Karpas-422 (cell line): ENCODE measurements at regions not wholly inside any gene's neighbourhood (a gene's known extent, or its start where the extent isn't known, plus 50 kb on each side); places are given as distances from the start of the nearest gene placed in this dataset.

Source experiments
- DNase-seq: peaks from one replicate; pipeline ENCODE4 v3.0.0-alpha.2; 2015
- H2AFZ ChIP-seq: fragments of 200-600 bp; sonication (generic); 2 replicates; pipeline ENCODE4 v1.6.1; 2014; ENCODE audit warnings: antibody characterized with exemption, low read length, mixed read lengths
- H3K27ac ChIP-seq: fragments of 200-600 bp; sonication (generic); 2 replicates; pipeline ENCODE4 v1.5.1; 2014; ENCODE audit warnings: mild to moderate bottlenecking, low read length, moderate library complexity
- H3K27me3 ChIP-seq: fragments of 200-600 bp; sonication (generic); 2 replicates; pipeline ENCODE4 v1.6.1; 2014; ENCODE audit warnings: low read length, mixed read lengths
- H3K36me3 ChIP-seq: fragments of 200-600 bp; sonication (generic); 2 replicates; pipeline ENCODE4 v1.6.1; 2014; ENCODE audit warnings: low read length, mixed read lengths; ENCODE audit not compliant: insufficient read depth
- H3K4me1 ChIP-seq: fragments of 200-600 bp; sonication (generic); 2 replicates; pipeline ENCODE4 v1.6.1; 2014; ENCODE audit warnings: mild to moderate bottlenecking, low read length, mixed read lengths
- H3K4me2 ChIP-seq: fragments of 200-600 bp; sonication (generic); 2 replicates; pipeline ENCODE4 v1.6.1; 2014; ENCODE audit warnings: low read length, low read depth, mild to moderate bottlenecking; ENCODE audit not compliant: poor library complexity, severe bottlenecking
- H3K4me3 ChIP-seq: fragments of 200-600 bp; sonication (generic); 2 replicates; pipeline ENCODE4 v1.5.1; 2014; ENCODE audit warnings: mild to moderate bottlenecking, antibody characterized with exemption, low read length, mixed read lengths
- H3K79me2 ChIP-seq: fragments of 200-600 bp; sonication (generic); 2 replicates; pipeline ENCODE4 v1.6.1; 2014; ENCODE audit warnings: mild to moderate bottlenecking, low read length, mixed read lengths
- H3K9ac ChIP-seq: fragments of 200-600 bp; sonication (generic); 2 replicates; pipeline ENCODE4 v1.6.0; 2014; ENCODE audit warnings: low read length
- H3K9me2 ChIP-seq: fragments of 200-600 bp; sonication (generic), shearing (Covaris generic); replicated peaks from 2 replicates; pipeline ENCODE4 v1.6.0; 2014; ENCODE audit warnings: mild to moderate bottlenecking, low read length, moderate library complexity; ENCODE audit not compliant: insufficient read depth
- H3K9me3 ChIP-seq: fragments of 300-700, 200-600 bp; sonication (generic); 2 replicates; pipeline ENCODE4 v1.6.1; 2014; ENCODE audit warnings: low read length, mixed read lengths
- H4K20me1 ChIP-seq: fragments of 200-600 bp; sonication (generic); 2 replicates; pipeline ENCODE4 v1.6.1; 2014; ENCODE audit warnings: mild to moderate bottlenecking, antibody characterized with exemption, low read length, low read depth; ENCODE audit not compliant: insufficient read depth

DNA sequence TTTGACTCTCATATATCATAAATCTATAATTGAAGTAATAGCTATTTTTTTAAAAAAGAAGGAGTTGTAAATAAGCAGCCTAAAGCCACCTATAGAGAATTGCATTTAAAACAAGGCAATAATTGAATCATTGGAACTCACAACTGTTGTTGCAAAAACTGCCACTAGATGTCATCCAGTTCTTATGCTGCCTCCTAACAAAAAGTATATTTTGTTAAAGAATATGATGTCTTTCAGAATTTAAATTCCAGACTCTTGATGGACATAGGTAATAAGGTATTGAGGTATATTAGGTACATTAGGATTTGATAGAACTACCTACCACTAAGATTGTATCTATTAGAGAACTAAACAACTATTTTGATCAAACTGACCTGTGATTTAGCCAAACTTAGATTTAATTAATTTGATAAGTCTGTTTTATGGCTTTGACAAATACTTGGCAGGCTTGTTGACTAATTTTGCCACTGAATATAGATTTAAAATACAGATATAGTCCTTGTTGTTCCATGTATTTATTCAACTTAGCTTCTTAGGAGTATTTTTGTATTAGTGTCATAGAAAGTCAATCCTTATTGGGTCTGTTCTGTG lies 401.4 kb downstream of the RPL10L start:
- no peaks in the 10 kb centered on the region for H3K79me2 ChIP-seq
- H3K9me3 ChIP-seq: peaks cover 19% of the 10 kb centered on the region
- no peaks in the 10 kb centered on the region for H3K27me3 ChIP-seq
- no peak overlapping the region for H3K9ac ChIP-seq
- no peaks in the 10 kb centered on the region for H3K4me1 ChIP-seq
- no peak overlapping the region for H3K4me3 ChIP-seq
- no peak overlapping the region for H2AFZ ChIP-seq
- H3K4me2 ChIP-seq: no peak overlapping the region
- no peaks in the 10 kb centered on the region for H3K9me2 ChIP-seq
- H3K36me3 ChIP-seq: no peaks in the 10 kb centered on the region
- no peaks in the 10 kb centered on the region for H4K20me1 ChIP-seq
- H3K27ac ChIP-seq: no peak overlapping the region
- peak; percentile 70 for DNase-seq

DNA sequence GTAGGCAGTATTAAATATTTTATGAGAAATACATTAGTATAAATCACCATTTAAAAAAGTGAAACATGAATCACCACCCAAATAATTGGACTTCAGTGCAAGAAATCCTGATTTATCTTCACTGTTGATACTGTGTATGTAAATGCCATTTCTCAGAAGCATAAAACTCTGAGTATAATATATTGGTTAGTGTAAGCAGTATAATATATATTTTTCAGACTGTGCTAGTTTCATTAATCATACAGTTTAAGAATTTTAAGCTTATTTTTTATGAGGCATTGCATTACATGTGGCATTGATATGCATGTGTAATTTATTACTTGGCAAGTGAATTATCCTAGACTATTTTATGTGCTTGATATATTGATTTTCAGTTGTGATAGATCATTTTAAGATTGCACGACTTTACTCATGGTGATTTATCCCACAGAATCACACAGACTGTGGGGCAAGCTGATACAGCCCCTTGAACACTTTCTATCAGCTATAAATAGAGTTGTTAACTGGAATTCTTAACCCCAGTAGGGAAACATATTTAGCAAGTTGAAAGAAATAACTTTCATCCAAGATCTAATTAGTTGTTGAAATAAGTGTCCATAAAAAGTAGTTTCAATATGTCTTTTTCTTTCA lies 403.5 kb downstream of the RPL10L start:
- H3K27me3 ChIP-seq: no peaks in the 10 kb centered on the region
- H3K79me2 ChIP-seq: no peaks in the 10 kb centered on the region
- no peak for DNase-seq
- peaks cover 15% of the 10 kb centered on the region for H3K9me3 ChIP-seq
- H2AFZ ChIP-seq: no peak overlapping the region
- H3K36me3 ChIP-seq: no peaks in the 10 kb centered on the region
- no peak overlapping the region for H3K4me2 ChIP-seq
- no peaks in the 10 kb centered on the region for H4K20me1 ChIP-seq
- no peaks in the 10 kb centered on the region for H3K4me1 ChIP-seq
- no peaks in the 10 kb centered on the region for H3K9me2 ChIP-seq
- H3K4me3 ChIP-seq: no peak overlapping the region
- no peak overlapping the region for H3K27ac ChIP-seq
- no peak overlapping the region for H3K9ac ChIP-seq

GRCh38 chr14:46245276-46245675 lies 406.3 kb downstream of the RPL10L start:
- Histone ChIP-seq H4K20me1 (no peaks in the 10 kb centered on the region), H3K4me1 (no peaks in the 10 kb centered on the region), H3K27ac (no peak overlapping the region), H3K79me2 (no peaks in the 10 kb centered on the region), H3K4me2 (no peak overlapping the region), H3K36me3 (no peaks in the 10 kb centered on the region), H3K9ac (no peak overlapping the region), H3K27me3 (no peaks in the 10 kb centered on the region), H3K9me3 (peaks cover 27% of the 10 kb centered on the region), H3K4me3 (no peak overlapping the region), H2AFZ (no peak overlapping the region), H3K9me2 (no peaks in the 10 kb centered on the region)
- no peak for DNase-seq

- Histone ChIP-seq H3K4me2 (no peak overlapping the region), H3K79me2 (no peaks in the 10 kb centered on the region), H3K27me3 (no peaks in the 10 kb centered on the region)
Measured at GRCh38 chr14:46233786-46234185, 417.8 kb downstream of the RPL10L start.

DNA sequence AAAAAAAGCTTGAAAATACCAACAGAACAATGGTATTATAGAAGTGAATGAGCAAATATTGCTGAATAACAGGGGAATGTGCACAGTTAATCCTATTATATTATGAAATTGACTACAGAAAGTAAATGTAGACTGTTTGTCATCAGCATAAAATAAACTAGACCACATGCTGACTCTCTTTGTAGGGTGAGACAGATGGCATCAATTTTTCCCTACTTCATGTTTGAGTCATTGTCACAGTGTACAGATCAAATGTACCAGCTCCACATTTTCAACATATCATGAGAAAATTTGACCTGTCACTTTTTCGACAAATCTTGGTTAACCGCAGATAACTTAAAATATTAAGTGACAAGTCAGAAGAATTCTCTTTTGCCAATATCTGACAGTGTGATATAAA lies 421.0 kb downstream of the RPL10L start:
- H3K27me3 ChIP-seq: no peaks in the 10 kb centered on the region
- H3K9me3 ChIP-seq: peaks cover 32% of the 10 kb centered on the region
- H4K20me1 ChIP-seq: no peaks in the 10 kb centered on the region

More at GRCh38 chr14:46233786-46234185, 417.8 kb downstream of the RPL10L start:
- Histone ChIP-seq H4K20me1 (no peaks in the 10 kb centered on the region), H3K9me3 (peaks cover 31% of the 10 kb centered on the region), H2AFZ (no peak overlapping the region), H3K4me1 (no peaks in the 10 kb centered on the region), H3K36me3 (no peaks in the 10 kb centered on the region), H3K4me3 (no peak overlapping the region), H3K9me2 (0 out of 2 replicates have a peak, but pooled peaks cover 5% of the 10 kb centered on the region), H3K27ac (no peak overlapping the region), H3K9ac (no peak overlapping the region)
- no peak for DNase-seq

DNA sequence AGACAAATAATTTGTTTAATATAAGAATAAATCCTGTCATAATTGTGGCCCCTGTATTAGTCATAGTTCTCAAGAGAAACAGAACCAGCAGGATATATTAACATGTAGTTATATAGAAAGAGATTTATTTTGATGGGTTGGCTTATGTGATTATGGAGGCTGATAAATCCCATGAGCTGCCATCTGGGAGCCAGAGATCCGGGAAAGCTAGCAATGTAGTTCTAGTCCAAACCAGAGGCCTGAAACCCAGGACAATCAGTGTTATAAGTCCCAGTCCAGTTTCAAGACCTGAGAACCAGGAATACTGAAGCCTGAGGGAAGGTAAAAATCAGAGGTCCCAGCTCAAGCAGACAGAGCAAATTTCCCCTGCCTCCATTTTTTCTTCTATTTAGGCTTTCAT lies 435.8 kb downstream of the RPL10L start:
- Histone ChIP-seq H4K20me1 (no peaks in the 10 kb centered on the region), H3K4me1 (no peaks in the 10 kb centered on the region), H3K27ac (no peak overlapping the region), H3K9ac (no peak overlapping the region), H3K27me3 (no peaks in the 10 kb centered on the region), H3K79me2 (no peaks in the 10 kb centered on the region), H2AFZ (no peak overlapping the region), H3K4me3 (no peak overlapping the region), H3K4me2 (no peak overlapping the region), H3K36me3 (no peaks in the 10 kb centered on the region), H3K9me2 (0 out of 2 replicates have a peak, but pooled peaks cover 3% of the 10 kb centered on the region), H3K9me3 (peaks cover 54% of the 10 kb centered on the region)
- no peak for DNase-seq

More for the DNA sequence above, 421.0 kb downstream of the RPL10L start:
- no peaks in the 10 kb centered on the region for H3K4me1 ChIP-seq
- no peak overlapping the region for H3K4me3 ChIP-seq
- no peak overlapping the region for H3K9ac ChIP-seq
- no peak overlapping the region for H2AFZ ChIP-seq
- no peaks in the 10 kb centered on the region for H3K36me3 ChIP-seq
- no peaks in the 10 kb centered on the region for H3K79me2 ChIP-seq
- 0 out of 2 replicates have a peak, but pooled peaks cover 5% of the 10 kb centered on the region for H3K9me2 ChIP-seq
- H3K4me2 ChIP-seq: no peak overlapping the region
- no peak for DNase-seq
- no peak overlapping the region for H3K27ac ChIP-seq

DNA sequence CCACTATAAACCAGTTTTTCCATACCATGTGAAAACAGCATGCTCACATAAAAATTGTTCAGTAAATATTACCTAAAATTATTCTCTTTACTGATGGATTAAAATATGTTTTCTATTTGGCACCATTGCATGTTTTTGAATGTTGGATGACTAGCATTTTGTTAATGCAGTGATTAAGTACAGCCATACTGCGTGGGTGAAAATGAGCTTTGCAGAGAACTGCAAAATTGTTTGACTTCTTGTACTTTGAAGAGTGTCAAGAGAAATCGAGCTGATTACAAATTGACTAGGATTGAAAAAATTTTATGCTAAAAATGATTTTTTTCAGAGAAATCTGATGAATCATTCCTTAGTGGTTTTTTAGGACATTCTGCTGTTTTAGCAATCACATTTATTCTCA lies 452.9 kb downstream of the RPL10L start:
- Histone ChIP-seq H3K9me3 (peaks cover 52% of the 10 kb centered on the region), H4K20me1 (no peaks in the 10 kb centered on the region), H3K4me2 (no peak overlapping the region), H3K27ac (no peak overlapping the region), H3K4me3 (no peak overlapping the region), H3K4me1 (no peaks in the 10 kb centered on the region), H3K9me2 (no peaks in the 10 kb centered on the region), H3K79me2 (no peaks in the 10 kb centered on the region), H2AFZ (no peak overlapping the region), H3K9ac (no peak overlapping the region), H3K27me3 (no peaks in the 10 kb centered on the region), H3K36me3 (peaks cover under 1% of the 10 kb centered on the region; the same call in 1 of the 2 replicates)
- no peak for DNase-seq

GRCh38 chr14:46197856-46198255 lies 453.7 kb downstream of the RPL10L start:
- no peaks in the 10 kb centered on the region for H3K4me1 ChIP-seq
- H3K4me3 ChIP-seq: no peak overlapping the region
- H3K27me3 ChIP-seq: no peaks in the 10 kb centered on the region
- H4K20me1 ChIP-seq: no peaks in the 10 kb centered on the region
- peaks cover 3% of the 10 kb centered on the region; the same call in 1 of the 2 replicates for H3K36me3 ChIP-seq
- no peaks in the 10 kb centered on the region for H3K9me2 ChIP-seq
- no peak overlapping the region for H3K27ac ChIP-seq
- no peaks in the 10 kb centered on the region for H3K79me2 ChIP-seq
- H3K9me3 ChIP-seq: peaks cover 52% of the 10 kb centered on the region
- H3K4me2 ChIP-seq: no peak overlapping the region
- no peak overlapping the region for H2AFZ ChIP-seq
- H3K9ac ChIP-seq: no peak overlapping the region
- DNase-seq: no peak
